Activated B cell treated with CpG ODN at 0.5 μM for 24 hours (primary cell): ENCODE measurements at regions not wholly inside any gene's neighbourhood (a gene's known extent, or its start where the extent isn't known, plus 50 kb on each side); places are given as distances from the start of the nearest gene placed in this dataset.
"Not testable (repeated sequence)": the region's sequence is repeated elsewhere in the genome, so short reads cannot be mapped to it uniquely, and the experiment has no call there.

ENCODE experiments used
- ATAC-seq: fragments of 200-7000 bp; cut with Tn5 transposase; one replicate; pipeline ENCODE4 v1.10.0; 2021; ENCODE audit warnings: low read depth, mild to moderate bottlenecking, moderate library complexity
- CTCF ChIA-PET: fragments of 350-600 bp; sonication (Branson Sonifier 250); formaldehyde crosslinking; loops from one replicate; lab custom pipeline; 2021; ENCODE audit warnings: antibody characterized with exemption; lab: Charles Lee
- POLR2A ChIA-PET: fragments of 350-600 bp; sonication (Branson Sonifier 250); formaldehyde crosslinking; loops from one replicate; lab custom pipeline; 2021; ENCODE audit warnings: antibody characterized with exemption; lab: Charles Lee
- DNase-seq: peaks from one replicate; pipeline ENCODE4 v3.0.0; 2022
- H3K27ac Mint-ChIP-seq: one replicate; pipeline ENCODE4 v1.8.0; 2020; ENCODE audit warnings: mixed read lengths
- H3K27me3 Mint-ChIP-seq: one replicate; pipeline ENCODE4 v1.8.0; 2021; ENCODE audit warnings: mixed read lengths
- H3K36me3 Mint-ChIP-seq: one replicate; pipeline ENCODE4 v1.8.0; 2021; ENCODE audit warnings: low read depth, mixed read lengths
- H3K4me1 Mint-ChIP-seq: one replicate; pipeline ENCODE4 v1.8.0; 2021; ENCODE audit warnings: mixed read lengths
- H3K4me3 Mint-ChIP-seq: one replicate; pipeline ENCODE4 v1.8.0; 2020; ENCODE audit warnings: mild to moderate bottlenecking, mixed read lengths
- H3K9me3 Mint-ChIP-seq: one replicate; pipeline ENCODE4 v1.8.0; 2020; ENCODE audit warnings: mixed read lengths
- intact Hi-C: fragments of 100-400 bp; cut with micrococcal nuclease; formaldehyde crosslinking; loops from one replicate; pipeline ENCODE4 v1.15.1; 2024
- TF ChIP-seq, protein P1 (sequence below): fragments of 200-600 bp; IDR thresholded peaks from one replicate; pipeline ENCODE4 v1.8.0; 2022; ENCODE audit warnings: antibody characterized with exemption, mild to moderate bottlenecking

DNA sequence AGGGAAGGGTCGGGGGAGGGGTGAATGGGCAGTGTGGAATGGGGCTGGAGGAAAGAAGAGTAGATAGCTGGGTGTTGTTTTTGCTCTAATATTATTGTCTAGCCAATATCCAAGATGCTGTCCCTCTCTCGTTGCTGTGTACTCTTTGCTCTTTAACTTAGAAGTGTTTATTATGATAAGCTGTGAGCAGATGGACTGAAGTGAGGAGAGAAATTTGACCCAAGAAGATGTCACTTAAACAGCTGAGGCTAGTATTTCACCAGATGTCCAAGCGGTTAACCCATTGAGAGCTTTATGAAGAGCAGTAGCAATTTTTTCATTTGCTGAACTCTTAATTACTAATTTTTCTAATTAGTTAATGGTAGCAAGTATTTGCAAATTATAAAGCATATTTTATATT lies 212.2 kb upstream of the TP63 start:
- POLR2A ChIA-PET: no interaction called here
- no peak for ATAC-seq
- Mint-ChIP-seq H3K4me3 (no peak overlapping the region), H3K36me3 (no peaks in the 10 kb centered on the region), H3K4me1 (no peaks in the 10 kb centered on the region), H3K27ac (no peak overlapping the region), H3K27me3 (peaks cover 4% of the 10 kb centered on the region), H3K9me3 (no peaks in the 10 kb centered on the region)
- CTCF ChIA-PET: no interaction called here
- no peak for DNase-seq
- intact Hi-C loops: no loop called here
- TF ChIP-seq, protein P1, sequence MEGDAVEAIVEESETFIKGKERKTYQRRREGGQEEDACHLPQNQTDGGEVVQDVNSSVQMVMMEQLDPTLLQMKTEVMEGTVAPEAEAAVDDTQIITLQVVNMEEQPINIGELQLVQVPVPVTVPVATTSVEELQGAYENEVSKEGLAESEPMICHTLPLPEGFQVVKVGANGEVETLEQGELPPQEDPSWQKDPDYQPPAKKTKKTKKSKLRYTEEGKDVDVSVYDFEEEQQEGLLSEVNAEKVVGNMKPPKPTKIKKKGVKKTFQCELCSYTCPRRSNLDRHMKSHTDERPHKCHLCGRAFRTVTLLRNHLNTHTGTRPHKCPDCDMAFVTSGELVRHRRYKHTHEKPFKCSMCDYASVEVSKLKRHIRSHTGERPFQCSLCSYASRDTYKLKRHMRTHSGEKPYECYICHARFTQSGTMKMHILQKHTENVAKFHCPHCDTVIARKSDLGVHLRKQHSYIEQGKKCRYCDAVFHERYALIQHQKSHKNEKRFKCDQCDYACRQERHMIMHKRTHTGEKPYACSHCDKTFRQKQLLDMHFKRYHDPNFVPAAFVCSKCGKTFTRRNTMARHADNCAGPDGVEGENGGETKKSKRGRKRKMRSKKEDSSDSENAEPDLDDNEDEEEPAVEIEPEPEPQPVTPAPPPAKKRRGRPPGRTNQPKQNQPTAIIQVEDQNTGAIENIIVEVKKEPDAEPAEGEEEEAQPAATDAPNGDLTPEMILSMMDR: no peak

DNA sequence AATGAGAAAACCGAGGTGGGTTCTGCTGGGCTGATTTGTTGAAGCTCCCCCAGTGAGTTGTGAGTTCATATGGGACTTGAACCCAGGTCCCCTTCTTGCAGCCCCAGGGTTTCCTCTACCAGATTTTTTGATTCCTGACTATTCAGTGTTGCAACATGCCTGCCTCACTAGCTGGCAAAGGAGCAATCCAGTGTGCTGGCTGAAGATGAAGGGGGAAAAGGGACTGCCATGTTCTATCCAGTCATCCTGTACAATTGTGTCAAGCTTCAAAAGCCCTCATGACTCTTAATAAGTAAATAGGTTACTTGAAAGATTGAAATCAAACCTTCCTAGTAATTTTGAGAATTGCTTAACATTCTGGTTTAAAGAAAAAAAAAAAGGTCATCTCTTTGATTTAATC lies 211.5 kb upstream of the TP63 start:
- ATAC-seq (no peak), DNase-seq (no peak)
- no peaks in the 10 kb centered on the region for H3K4me1 Mint-ChIP-seq
- H3K27ac Mint-ChIP-seq: no peak overlapping the region
- intact Hi-C loops: no loop called here
- peaks cover 4% of the 10 kb centered on the region for H3K27me3 Mint-ChIP-seq
- no peaks in the 10 kb centered on the region for H3K36me3 Mint-ChIP-seq
- TF ChIP-seq, protein P1: no peak
- POLR2A ChIA-PET: no interaction called here
- no peaks in the 10 kb centered on the region for H3K9me3 Mint-ChIP-seq
- no peak overlapping the region for H3K4me3 Mint-ChIP-seq
- CTCF ChIA-PET: no interaction called here

DNA sequence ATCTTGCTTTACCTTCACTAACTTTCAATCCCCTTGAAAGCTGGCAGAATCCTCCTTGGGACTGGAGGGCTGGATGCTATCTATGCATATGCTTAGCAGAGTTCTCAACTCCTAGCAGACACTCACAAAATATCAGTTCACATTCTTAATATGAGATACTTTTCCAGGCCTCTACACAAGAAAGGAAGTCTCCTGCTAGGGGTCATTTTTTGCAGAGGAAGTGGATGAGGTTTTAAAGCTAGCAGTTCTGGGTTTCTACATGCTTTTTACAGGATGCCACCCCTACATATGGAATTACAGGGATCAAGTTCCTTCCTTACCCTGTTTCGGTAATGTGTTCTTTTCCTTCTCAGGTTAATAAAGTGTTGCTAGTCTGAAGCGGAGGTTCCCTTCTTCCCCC lies 206.3 kb upstream of the TP63 start:
- Mint-ChIP-seq H3K4me3 (no peak overlapping the region), H3K9me3 (no peaks in the 10 kb centered on the region), H3K4me1 (no peaks in the 10 kb centered on the region), H3K27me3 (peaks cover 2% of the 10 kb centered on the region), H3K36me3 (no peaks in the 10 kb centered on the region), H3K27ac (no peak overlapping the region)
- CTCF ChIA-PET: no interaction called here
- TF ChIP-seq, protein P1: no peak
- intact Hi-C loops: no loop called here
- no peak for DNase-seq
- ATAC-seq: no peak
- POLR2A ChIA-PET: no interaction called here

DNA sequence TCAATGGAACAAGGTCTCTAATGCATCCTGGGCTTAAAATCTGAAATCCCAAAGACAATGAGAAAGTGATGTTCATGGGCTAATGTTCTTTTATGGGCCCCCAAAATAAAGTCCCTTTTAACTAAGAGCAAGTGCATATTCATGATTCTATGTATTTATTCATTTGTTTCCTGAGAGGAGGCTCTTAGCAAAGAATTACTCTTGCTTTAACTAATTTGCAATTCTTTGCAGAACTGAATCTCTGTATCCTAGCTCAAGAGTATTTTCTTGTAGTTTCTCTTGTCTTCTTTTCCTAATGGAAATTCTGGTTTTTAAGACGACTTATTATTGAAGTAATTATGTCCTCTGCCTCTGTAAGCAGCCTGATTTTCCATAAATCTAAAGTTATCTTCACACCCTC lies 202.2 kb upstream of the TP63 start:
- no peak overlapping the region for H3K4me3 Mint-ChIP-seq
- intact Hi-C loops: no loop called here
- CTCF ChIA-PET: no interaction called here
- H3K9me3 Mint-ChIP-seq: peaks cover 3% of the 10 kb centered on the region
- DNase-seq (no peak), ATAC-seq (no peak)
- H3K36me3 Mint-ChIP-seq: no peaks in the 10 kb centered on the region
- no peaks in the 10 kb centered on the region for H3K4me1 Mint-ChIP-seq
- H3K27ac Mint-ChIP-seq: no peak overlapping the region
- no peaks in the 10 kb centered on the region for H3K27me3 Mint-ChIP-seq
- TF ChIP-seq, protein P1: no peak
- POLR2A ChIA-PET: no interaction called here

DNA sequence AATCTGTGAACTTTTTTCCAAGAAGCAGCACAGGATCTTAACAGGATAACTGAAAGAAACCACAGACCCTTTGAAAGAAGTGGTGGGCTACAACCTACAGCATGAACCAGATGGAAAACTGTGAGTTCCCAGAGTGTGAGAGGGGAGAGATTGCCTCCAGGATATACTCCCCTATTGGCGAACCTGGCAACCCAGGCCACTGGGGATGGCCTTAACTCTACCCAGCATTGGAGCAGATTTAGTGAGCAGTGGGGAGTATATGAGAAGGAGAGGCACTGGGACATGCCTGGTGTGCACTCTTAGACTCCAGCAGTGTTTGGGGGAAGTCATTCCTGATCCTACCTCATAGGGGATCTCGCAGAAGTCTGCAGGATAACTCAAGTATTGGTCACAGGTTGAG lies 201.0 kb upstream of the TP63 start:
- no peaks in the 10 kb centered on the region for H3K27me3 Mint-ChIP-seq
- TF ChIP-seq, protein P1: no peak
- CTCF ChIA-PET: no interaction called here
- intact Hi-C loops: no loop called here
- H3K4me3 Mint-ChIP-seq: no peak overlapping the region
- no peaks in the 10 kb centered on the region for H3K36me3 Mint-ChIP-seq
- ATAC-seq (no peak), DNase-seq (no peak)
- H3K4me1 Mint-ChIP-seq: no peaks in the 10 kb centered on the region
- H3K9me3 Mint-ChIP-seq: peaks cover 3% of the 10 kb centered on the region
- POLR2A ChIA-PET: no interaction called here
- H3K27ac Mint-ChIP-seq: no peak overlapping the region

DNA sequence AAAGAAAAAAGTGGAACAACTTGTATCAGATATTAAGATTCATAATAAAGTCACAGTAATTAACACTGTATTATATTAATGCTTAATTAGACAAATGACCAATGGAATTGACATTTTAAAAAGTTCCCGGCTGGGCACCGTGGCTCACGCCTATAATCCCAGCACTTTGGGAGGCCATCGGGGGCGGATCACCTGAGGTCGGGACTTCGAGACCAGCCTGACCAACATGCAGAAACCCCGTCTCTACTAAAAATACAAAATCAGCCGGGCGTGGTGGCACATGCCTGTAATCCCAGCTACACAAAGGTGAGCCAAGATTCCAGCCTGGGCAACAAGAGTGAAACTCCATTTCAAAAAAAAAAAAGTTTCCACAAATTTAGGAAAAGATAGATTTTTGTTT lies 188.9 kb upstream of the TP63 start:
- H3K36me3 Mint-ChIP-seq, H3K4me1 Mint-ChIP-seq, DNase-seq, ATAC-seq, H3K4me3 Mint-ChIP-seq, POLR2A ChIA-PET, H3K27ac Mint-ChIP-seq, intact Hi-C loops, H3K9me3 Mint-ChIP-seq, H3K27me3 Mint-ChIP-seq, CTCF ChIA-PET: not testable (repeated sequence)
